MM.1S (cell line): ENCODE measurements at regions not wholly inside any gene's neighbourhood (a gene's known extent, or its start where the extent isn't known, plus 50 kb on each side); places are given as distances from the start of the nearest gene placed in this dataset.

Experiments
- EZH2 ChIP-seq: fragments of 300-600 bp; sonication (generic); optimal IDR thresholded peaks from 2 replicates; pipeline ENCODE3; 2017; ENCODE audit warnings: low read depth, mild to moderate bottlenecking, antibody characterized with exemption, low read length, mixed read lengths
- EZH2phosphoT487 ChIP-seq: fragments of 300-600 bp; sonication (generic); IDR thresholded peaks from 2 replicates; pipeline ENCODE4 v1.6.1; 2018; ENCODE audit warnings: antibody characterized with exemption, low read length
- TF ChIP-seq, protein P1 (sequence below): fragments of 300-600 bp; sonication (generic); IDR thresholded peaks from 2 replicates; pipeline ENCODE4 v1.5.1; 2016; ENCODE audit warnings: antibody characterized with exemption, low read length, mixed read lengths

GRCh38 chr1:60146884-60147283 lies 73.3 kb upstream of the C1orf87 start:
- TF ChIP-seq, protein P1, sequence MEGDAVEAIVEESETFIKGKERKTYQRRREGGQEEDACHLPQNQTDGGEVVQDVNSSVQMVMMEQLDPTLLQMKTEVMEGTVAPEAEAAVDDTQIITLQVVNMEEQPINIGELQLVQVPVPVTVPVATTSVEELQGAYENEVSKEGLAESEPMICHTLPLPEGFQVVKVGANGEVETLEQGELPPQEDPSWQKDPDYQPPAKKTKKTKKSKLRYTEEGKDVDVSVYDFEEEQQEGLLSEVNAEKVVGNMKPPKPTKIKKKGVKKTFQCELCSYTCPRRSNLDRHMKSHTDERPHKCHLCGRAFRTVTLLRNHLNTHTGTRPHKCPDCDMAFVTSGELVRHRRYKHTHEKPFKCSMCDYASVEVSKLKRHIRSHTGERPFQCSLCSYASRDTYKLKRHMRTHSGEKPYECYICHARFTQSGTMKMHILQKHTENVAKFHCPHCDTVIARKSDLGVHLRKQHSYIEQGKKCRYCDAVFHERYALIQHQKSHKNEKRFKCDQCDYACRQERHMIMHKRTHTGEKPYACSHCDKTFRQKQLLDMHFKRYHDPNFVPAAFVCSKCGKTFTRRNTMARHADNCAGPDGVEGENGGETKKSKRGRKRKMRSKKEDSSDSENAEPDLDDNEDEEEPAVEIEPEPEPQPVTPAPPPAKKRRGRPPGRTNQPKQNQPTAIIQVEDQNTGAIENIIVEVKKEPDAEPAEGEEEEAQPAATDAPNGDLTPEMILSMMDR: no peak
- TF ChIP-seq EZH2 (no peak), EZH2phosphoT487 (no peak)
